Hepatocyte (in vitro differentiated cells): ENCODE measurements at regions not wholly inside any gene's neighbourhood (a gene's known extent, or its start where the extent isn't known, plus 50 kb on each side); places are given as distances from the start of the nearest gene placed in this dataset.

Experiments used
- DNase-seq: peaks from one replicate; pipeline ENCODE4 v3.0.0-alpha.2; 2016; ENCODE audit warnings: low spot score
- H2AFZ ChIP-seq: fragments of 200-600 bp; sonication (generic); 2 replicates; pipeline ENCODE4 v1.6.0; 2016; ENCODE audit warnings: antibody characterized with exemption, mild to moderate bottlenecking
- H3K27ac ChIP-seq: fragments of 200-600 bp; sonication (generic); 2 replicates; pipeline ENCODE4 v1.5.1; 2016; ENCODE audit warnings: mild to moderate bottlenecking
- H3K27me3 ChIP-seq: fragments of 200-600 bp; sonication (generic); 2 replicates; pipeline ENCODE4 v1.6.1; 2016
- H3K36me3 ChIP-seq: fragments of 200-600 bp; sonication (generic); replicated peaks from 2 replicates; pipeline ENCODE4 v1.5.1; 2016; ENCODE audit warnings: low read depth; ENCODE audit not compliant: insufficient read depth
- H3K4me1 ChIP-seq: fragments of 200-600 bp; sonication (generic); 2 replicates; pipeline ENCODE4 v1.5.1; 2016; ENCODE audit warnings: mild to moderate bottlenecking, moderate library complexity; ENCODE audit not compliant: insufficient read depth
- H3K4me2 ChIP-seq: fragments of 200-600 bp; sonication (generic); 2 replicates; pipeline ENCODE4 v1.6.0; 2016
- H3K4me3 ChIP-seq: fragments of 200-600 bp; sonication (generic); 2 replicates; pipeline ENCODE4 v1.5.1; 2016; ENCODE audit warnings: mild to moderate bottlenecking
- H3K79me2 ChIP-seq: fragments of 200-600 bp; sonication (generic); 2 replicates; pipeline ENCODE4 v1.6.0; 2017; ENCODE audit warnings: mild to moderate bottlenecking
- H3K9me2 ChIP-seq: fragments of 200-600 bp; sonication (generic); replicated peaks from 2 replicates; pipeline ENCODE4 v1.6.0; 2017; ENCODE audit warnings: mild to moderate bottlenecking; ENCODE audit not compliant: insufficient read depth
- H3K9me3 ChIP-seq: fragments of 200-600 bp; sonication (generic); 2 replicates; pipeline ENCODE4 v1.5.1; 2016; ENCODE audit warnings: low read depth, mild to moderate bottlenecking
- H4K20me1 ChIP-seq: fragments of 200-600 bp; sonication (generic); 2 replicates; pipeline ENCODE4 v1.6.0; 2016; ENCODE audit warnings: mild to moderate bottlenecking; ENCODE audit not compliant: insufficient read depth, poor library complexity, severe bottlenecking
- EZH2 ChIP-seq: fragments of 200-600 bp; sonication (generic); IDR thresholded peaks from 2 replicates; pipeline ENCODE4 v1.6.1; 2016; ENCODE audit warnings: antibody characterized with exemption, mild to moderate bottlenecking, borderline replicate concordance
- EZH2phosphoT487 ChIP-seq: fragments of 200-600 bp; sonication (generic); IDR thresholded peaks from one replicate; pipeline ENCODE4 v1.6.1; 2018; ENCODE audit warnings: antibody characterized with exemption, mild to moderate bottlenecking, low read depth, moderate library complexity; ENCODE audit not compliant: unreplicated experiment, severe bottlenecking
- WGBS: methylation state at CpG from one replicate; pipeline ENCODE4 v1.1.6; 2016; ENCODE audit warnings: low lambda C conversion rate; ENCODE audit errors: missing lambda C conversion rate; 5-methylcytosine and 5-hydroxymethylcytosine counted together
- TF ChIP-seq, protein P1 (sequence below): fragments of 200-600 bp; sonication (generic); IDR thresholded peaks from 2 replicates; pipeline ENCODE4 v1.5.1; 2016; ENCODE audit warnings: antibody characterized with exemption, mild to moderate bottlenecking; ENCODE audit not compliant: poor library complexity

DNA sequence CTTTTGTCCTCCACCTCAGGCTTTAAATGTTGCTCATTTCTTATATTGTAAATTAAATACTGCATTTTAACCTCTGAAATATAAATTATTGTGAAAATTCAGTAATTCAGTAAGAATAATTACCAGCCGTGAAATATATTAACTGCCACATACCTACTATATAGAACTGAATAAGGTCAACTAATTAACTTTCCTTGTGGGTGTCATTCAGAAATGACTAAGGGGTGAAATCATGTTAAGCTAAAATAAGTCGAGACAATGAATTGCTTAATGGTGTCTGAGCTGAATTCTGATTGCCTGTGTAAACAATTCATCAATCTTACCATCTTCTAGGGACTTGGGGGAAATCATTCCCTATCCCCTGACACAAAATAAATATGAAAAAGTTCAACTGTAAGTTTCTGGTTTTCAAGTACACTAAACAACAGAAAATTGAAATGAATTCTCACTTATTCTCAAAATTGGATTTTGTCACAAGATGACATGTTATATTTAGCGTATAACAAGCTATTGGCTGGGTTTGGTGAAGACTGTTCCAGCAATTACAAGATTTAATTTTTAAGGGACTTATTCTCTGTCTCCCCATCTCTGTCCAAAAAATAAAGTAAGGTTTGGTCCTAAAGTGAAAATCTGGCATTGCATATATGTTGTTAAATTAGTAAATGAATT is 255.1 kb downstream of the METTL4 start:
- Histone ChIP-seq H3K4me3 (no peak overlapping the region), H3K9me2 (no peaks in the 10 kb centered on the region), H3K27ac (peak overlapping the region; percentile 36), H2AFZ (no peak overlapping the region), H3K36me3 (no peaks in the 10 kb centered on the region), H3K27me3 (no peaks in the 10 kb centered on the region), H3K4me1 (peaks cover 5% of the 10 kb centered on the region), H3K9me3 (no peaks in the 10 kb centered on the region), H3K4me2 (no peak overlapping the region), H4K20me1 (no peaks in the 10 kb centered on the region), H3K79me2 (no peaks in the 10 kb centered on the region)
- DNase-seq, result no peak
- TF ChIP-seq EZH2, result no peak
- TF ChIP-seq, protein P1, sequence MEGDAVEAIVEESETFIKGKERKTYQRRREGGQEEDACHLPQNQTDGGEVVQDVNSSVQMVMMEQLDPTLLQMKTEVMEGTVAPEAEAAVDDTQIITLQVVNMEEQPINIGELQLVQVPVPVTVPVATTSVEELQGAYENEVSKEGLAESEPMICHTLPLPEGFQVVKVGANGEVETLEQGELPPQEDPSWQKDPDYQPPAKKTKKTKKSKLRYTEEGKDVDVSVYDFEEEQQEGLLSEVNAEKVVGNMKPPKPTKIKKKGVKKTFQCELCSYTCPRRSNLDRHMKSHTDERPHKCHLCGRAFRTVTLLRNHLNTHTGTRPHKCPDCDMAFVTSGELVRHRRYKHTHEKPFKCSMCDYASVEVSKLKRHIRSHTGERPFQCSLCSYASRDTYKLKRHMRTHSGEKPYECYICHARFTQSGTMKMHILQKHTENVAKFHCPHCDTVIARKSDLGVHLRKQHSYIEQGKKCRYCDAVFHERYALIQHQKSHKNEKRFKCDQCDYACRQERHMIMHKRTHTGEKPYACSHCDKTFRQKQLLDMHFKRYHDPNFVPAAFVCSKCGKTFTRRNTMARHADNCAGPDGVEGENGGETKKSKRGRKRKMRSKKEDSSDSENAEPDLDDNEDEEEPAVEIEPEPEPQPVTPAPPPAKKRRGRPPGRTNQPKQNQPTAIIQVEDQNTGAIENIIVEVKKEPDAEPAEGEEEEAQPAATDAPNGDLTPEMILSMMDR, result no peak
- TF ChIP-seq EZH2phosphoT487, result no peak
- 72% methylated on average over 3 of the region's 3 CpGs for WGBS

DNA sequence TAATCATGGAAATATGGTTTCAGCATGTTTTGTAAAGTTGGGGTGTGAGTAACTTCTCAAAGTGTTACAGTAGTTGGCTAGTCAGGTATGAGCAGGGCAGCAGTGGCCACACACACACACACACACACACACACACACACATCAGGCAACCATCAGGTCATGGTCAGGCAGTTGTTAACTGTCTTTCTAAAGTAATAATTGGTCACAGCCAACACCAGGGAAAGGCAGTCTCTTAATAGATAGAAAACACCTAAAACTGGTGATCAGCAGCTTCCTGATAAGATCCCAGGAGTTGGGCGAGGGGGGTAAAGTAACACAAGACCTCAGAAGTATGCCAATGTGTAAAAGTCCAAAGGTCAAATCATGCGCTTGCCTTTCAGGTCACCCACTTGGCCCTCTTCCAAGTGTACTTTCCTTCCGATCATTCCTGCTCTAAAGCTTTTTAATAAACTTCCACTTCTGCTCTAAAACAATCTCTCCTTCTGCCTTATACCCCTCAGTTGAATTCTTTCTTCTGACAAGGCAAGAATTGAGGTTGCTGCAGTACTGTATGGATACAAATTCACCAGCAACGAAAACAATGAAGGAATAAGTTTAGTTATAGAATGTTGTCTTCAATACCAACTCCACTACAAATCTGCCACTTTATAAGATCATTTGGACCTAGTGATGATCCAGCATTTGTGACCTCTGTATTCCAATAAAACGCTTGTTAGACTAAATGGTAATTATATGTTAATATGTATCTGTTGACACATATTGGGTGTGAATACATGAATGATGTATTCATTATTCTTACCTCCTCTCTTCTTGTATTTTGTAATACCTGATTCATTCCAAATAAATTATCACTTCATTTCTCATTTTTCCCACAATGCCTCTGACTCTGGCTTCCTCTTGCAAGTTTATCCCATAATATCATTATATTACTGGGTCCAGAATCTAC is 254.3 kb downstream of the METTL4 start:
- peaks cover 5% of the 10 kb centered on the region for H3K4me1 ChIP-seq
- H3K9me2 ChIP-seq, result no peaks in the 10 kb centered on the region
- H3K27me3 ChIP-seq, result no peaks in the 10 kb centered on the region
- H3K4me2 ChIP-seq, result no peak overlapping the region
- peak overlapping the region; percentile 49 for H3K27ac ChIP-seq
- H4K20me1 ChIP-seq, result no peaks in the 10 kb centered on the region
- DNase-seq, result peak; percentile 62
- H2AFZ ChIP-seq, result no peak overlapping the region
- H3K9me3 ChIP-seq, result no peaks in the 10 kb centered on the region
- TF ChIP-seq EZH2, result no peak
- TF ChIP-seq, protein P1, result no peak
- TF ChIP-seq EZH2phosphoT487, result no peak
- 59% methylated on average over 5 of the region's 5 CpGs for WGBS
- H3K4me3 ChIP-seq, result no peak overlapping the region
- no peaks in the 10 kb centered on the region for H3K79me2 ChIP-seq
- no peaks in the 10 kb centered on the region for H3K36me3 ChIP-seq

DNA sequence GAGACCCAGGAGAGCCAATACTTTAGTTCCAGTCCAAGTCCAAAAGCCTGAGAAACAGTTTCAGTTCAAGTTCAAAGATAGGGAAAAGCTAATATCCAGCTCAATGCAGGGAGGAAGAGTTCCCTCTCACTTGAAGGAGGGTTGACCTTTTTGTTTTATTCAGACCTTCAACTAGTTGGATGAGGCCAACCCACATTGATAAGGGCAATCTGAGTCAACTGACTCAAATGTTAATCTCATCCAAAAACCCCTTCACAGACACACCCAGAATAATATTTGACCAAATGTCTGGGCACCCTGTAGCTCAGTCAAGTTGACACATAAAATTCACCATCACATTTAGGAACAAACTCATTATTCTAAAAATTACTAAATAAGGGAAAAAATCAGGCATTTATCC is 246.8 kb downstream of the METTL4 start:
- H3K9me3 ChIP-seq, result no peaks in the 10 kb centered on the region
- H3K4me1 ChIP-seq, result no peaks in the 10 kb centered on the region
- no peak overlapping the region for H3K4me3 ChIP-seq
- no peak overlapping the region for H3K27ac ChIP-seq
- no peak for DNase-seq
- TF ChIP-seq EZH2 (no peak), EZH2phosphoT487 (no peak)
- TF ChIP-seq, protein P1, result no peak
- no peak overlapping the region for H3K4me2 ChIP-seq
- no peaks in the 10 kb centered on the region for H3K79me2 ChIP-seq
- no peaks in the 10 kb centered on the region for H3K27me3 ChIP-seq
- no peak overlapping the region for H2AFZ ChIP-seq
- H3K36me3 ChIP-seq, result no peaks in the 10 kb centered on the region
- no peaks in the 10 kb centered on the region for H4K20me1 ChIP-seq
- no peaks in the 10 kb centered on the region for H3K9me2 ChIP-seq
